ENCODE measurements at regions not wholly inside any gene's neighbourhood (a gene's known extent, or its start where the extent isn't known, plus 50 kb on each side); places are given as distances from the start of the nearest gene placed in this dataset.

GRCh38 chr11:30089921-30090320, 73.1 kb upstream of the KCNA4 start:
- intact Hi-C loops (cut with DNase I) = no loop called here
- no peak for DNase-seq (ENCODE audit: low spot score)

- intact Hi-C loops (cut with DNase I) = no loop called here
- DNase-seq (ENCODE audit: low spot score) = no peak
These were observed 74.4 kb upstream of the KCNA4 start for GRCh38 chr11:30091246-30091645.

- intact Hi-C loops (cut with DNase I) = no loop called here
- DNase-seq (ENCODE audit: low spot score) = no peak
These were observed 74.9 kb upstream of the KCNA4 start for GRCh38 chr11:30091737-30092136.

- DNase-seq (ENCODE audit: low spot score) = no peak
- intact Hi-C loops (cut with DNase I) = no loop called here
These were observed 75.7 kb upstream of the KCNA4 start for GRCh38 chr11:30092518-30092917.

- DNase-seq (ENCODE audit: low spot score) = no peak
- intact Hi-C loops (cut with DNase I) = no loop called here
These were observed 83.7 kb upstream of the KCNA4 start for GRCh38 chr11:30100495-30100894.

GRCh38 chr11:30106222-30107181, 89.7 kb upstream of the KCNA4 start:
- DNase-seq (ENCODE audit: low spot score) = no peak

GRCh38 chr11:30107899-30108298, 91.1 kb upstream of the KCNA4 start:
- intact Hi-C loops (cut with DNase I) = no loop called here
- no peak for DNase-seq (ENCODE audit: low spot score)

More at GRCh38 chr11:30106222-30107181, 89.7 kb upstream of the KCNA4 start:
- intact Hi-C loops (cut with DNase I) = no loop called here

GRCh38 chr11:30109774-30110173, 92.9 kb upstream of the KCNA4 start:
- DNase-seq (ENCODE audit: low spot score) = no peak
- intact Hi-C loops (cut with DNase I) = no loop called here

GRCh38 chr11:30110691-30111090, 93.9 kb upstream of the KCNA4 start:
- DNase-seq (ENCODE audit: low spot score) = no peak
- intact Hi-C loops (cut with DNase I) = no loop called here

- DNase-seq (ENCODE audit: low spot score) = no peak
- intact Hi-C loops (cut with DNase I) = no loop called here
These were observed 95.0 kb upstream of the KCNA4 start for GRCh38 chr11:30111786-30112185.

GRCh38 chr11:30113326-30113898, 96.6 kb upstream of the KCNA4 start:
- DNase-seq (ENCODE audit: low spot score) = no peak
- intact Hi-C loops (cut with DNase I) = no loop called here

- intact Hi-C loops (cut with DNase I) = no loop called here
These were observed 99.7 kb upstream of the KCNA4 start for GRCh38 chr11:30116512-30116911.

GRCh38 chr11:30120045-30120589, 103.3 kb upstream of the KCNA4 start:
- intact Hi-C loops (cut with DNase I) = no loop called here
- DNase-seq (ENCODE audit: low spot score) = no peak

More at GRCh38 chr11:30116512-30116911, 99.7 kb upstream of the KCNA4 start:
- DNase-seq (ENCODE audit: low spot score) = no peak

- no peak for DNase-seq (ENCODE audit: low spot score)
- intact Hi-C loops (cut with DNase I) = no loop called here
These were observed 105.4 kb upstream of the FSHB start for GRCh38 chr11:30125456-30125855.

GRCh38 chr11:30128269-30128932, 102.4 kb upstream of the FSHB start:
- DNase-seq (ENCODE audit: low spot score) = no peak
- intact Hi-C loops (cut with DNase I) = no loop called here

- intact Hi-C loops (cut with DNase I) = no loop called here
- no peak for DNase-seq (ENCODE audit: low spot score)
These were observed 99.3 kb upstream of the FSHB start for GRCh38 chr11:30131535-30131934.

- no peak for DNase-seq (ENCODE audit: low spot score)
- intact Hi-C loops (cut with DNase I) = no loop called here
These were observed 97.5 kb upstream of the FSHB start for GRCh38 chr11:30133281-30133680.

- intact Hi-C loops (cut with DNase I) = loop anchor here (10.0 kb wide), 1 partner anchor 708 kb away; no protein-coding TSS in a partner anchor
- no peak for DNase-seq (ENCODE audit: low spot score)
These were observed 87.6 kb upstream of the FSHB start for GRCh38 chr11:30143098-30143705.

- no peak for DNase-seq (ENCODE audit: low spot score)
- intact Hi-C loops (cut with DNase I) = loop anchor here (10.0 kb wide), 1 partner anchor 712 kb away; no protein-coding TSS in a partner anchor
These were observed 83.5 kb upstream of the FSHB start for GRCh38 chr11:30147293-30147692.

- intact Hi-C loops (cut with DNase I) = loop anchor here (10.0 kb wide), 1 partner anchor 715 kb away; no protein-coding TSS in a partner anchor
- DNase-seq (ENCODE audit: low spot score) = no peak
These were observed 80.8 kb upstream of the FSHB start for GRCh38 chr11:30149998-30150397.
